Activated CD4-positive, alpha-beta T cell treated with anti-CD3 and anti-CD28 coated beads, Interleukin-2, Interleukin-6, amounts not matched to agents 100 ng/mL and 50 ng/mL, durations not matched to agents 16 hours and 8 hours (primary cell): ENCODE measurements at regions not wholly inside any gene's neighbourhood (a gene's known extent, or its start where the extent isn't known, plus 50 kb on each side); places are given as distances from the start of the nearest gene placed in this dataset.
"Not testable (repeated sequence)": the region's sequence is repeated elsewhere in the genome, so short reads cannot be mapped to it uniquely, and the experiment has no call there.

Source experiments
- DNase-seq: peaks from one replicate; pipeline ENCODE4 v3.0.0-alpha.2; 2020

DNA sequence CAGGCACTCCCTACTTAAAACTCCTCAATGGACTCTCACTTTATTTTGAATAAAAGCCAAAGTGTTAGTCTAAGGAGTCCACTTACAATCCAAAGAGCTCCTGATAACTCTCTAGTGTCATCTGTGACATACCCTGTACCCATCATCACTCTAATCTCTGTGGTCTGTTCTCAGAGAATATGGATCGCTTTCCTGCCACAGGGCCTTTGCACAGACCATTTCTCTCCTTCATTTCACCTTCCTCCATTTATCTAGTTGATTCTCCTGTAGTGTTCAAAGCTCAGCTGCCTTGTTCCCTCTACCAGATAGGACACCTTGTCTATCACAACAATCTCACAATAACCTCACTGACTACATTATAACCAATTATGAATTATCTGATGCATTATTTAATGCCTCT lies 185.4 kb upstream of the KBTBD8 start:
- DNase-seq, result no peak

DNA sequence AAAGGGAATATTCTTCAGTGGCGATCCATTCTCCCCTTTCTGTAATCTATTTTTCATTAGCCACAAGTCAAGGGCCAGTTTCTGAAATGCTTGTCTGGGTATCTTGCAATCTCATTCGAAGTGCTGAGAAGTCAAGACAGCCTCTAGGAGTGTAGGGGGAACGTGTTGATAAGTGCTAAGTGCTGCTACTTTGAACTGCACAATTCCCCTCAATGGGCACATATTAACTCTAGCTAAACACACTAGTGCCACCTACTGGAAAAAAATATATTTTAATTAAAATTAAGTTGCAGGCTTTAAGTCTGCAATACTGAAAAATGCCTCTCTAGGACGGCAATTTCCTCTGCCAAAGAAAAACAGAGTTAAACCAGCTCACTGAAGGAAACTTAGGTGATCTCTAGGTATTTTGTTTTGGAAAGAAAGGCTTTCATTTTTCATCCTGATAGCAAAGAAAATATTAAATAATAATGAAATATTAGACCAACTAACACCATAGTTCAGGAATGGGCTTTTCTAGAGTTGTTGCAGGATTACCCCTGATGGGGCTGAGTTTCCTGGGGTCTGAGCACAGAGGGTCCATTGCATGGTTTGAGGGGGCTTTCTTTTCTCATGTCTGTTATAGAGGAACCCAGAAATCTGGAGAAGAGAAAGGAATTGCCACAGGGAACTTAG lies 181.9 kb upstream of the KBTBD8 start:
- peak; percentile 60 for DNase-seq

DNA sequence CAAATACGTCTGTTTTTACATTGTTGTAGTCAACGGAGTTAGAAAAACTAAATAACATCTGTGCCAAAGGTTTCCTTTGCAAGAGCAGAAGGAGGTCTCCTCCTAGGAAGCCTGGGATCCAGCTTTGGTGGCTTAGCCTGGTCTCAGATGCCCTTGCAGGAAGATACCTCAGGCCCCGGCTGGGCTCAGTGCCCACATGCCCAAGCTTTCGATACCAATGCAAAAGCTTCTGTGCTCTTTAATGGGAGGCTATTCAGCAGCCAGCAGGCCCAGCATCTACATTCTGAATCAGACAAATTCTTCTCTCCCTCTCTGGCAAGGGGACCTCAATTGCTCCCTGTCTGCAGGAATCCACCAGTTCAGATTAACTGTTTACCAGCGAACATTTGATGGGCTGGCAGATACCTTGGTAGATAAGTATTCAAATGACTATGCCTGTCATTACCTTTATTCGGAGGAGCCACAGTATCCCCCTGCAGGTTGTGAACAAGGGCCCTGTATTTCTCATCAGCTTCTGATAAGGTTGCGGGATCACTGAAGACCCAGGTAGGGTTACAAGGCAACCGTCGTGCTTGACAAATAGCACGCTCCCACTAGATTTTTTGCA lies 180.1 kb upstream of the KBTBD8 start:
- DNase-seq, result no peak

DNA sequence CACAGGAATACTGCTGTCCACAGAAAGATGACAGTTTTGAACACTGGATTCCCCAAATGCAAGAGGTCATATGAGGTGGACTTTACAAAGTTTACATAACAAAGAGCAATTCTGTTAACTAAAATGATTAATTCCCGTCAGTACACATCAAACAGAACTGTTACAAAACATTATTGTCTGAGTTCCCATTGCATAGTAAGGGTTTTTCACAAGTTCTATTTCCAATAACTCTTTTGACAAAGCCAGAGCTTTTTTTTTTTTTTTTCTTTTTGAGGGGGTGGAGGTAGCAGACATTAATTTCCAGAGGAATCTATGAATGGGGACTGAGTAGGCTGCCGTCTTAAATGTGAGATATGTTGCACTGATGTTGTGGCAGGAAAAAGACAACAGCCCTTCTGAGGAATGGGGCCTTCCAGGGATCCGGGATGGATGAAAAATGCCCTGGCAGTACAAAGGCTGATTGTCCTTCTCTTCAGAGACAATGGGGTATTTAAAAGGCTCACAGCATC lies 178.1 kb upstream of the KBTBD8 start:
- no peak for DNase-seq

DNA sequence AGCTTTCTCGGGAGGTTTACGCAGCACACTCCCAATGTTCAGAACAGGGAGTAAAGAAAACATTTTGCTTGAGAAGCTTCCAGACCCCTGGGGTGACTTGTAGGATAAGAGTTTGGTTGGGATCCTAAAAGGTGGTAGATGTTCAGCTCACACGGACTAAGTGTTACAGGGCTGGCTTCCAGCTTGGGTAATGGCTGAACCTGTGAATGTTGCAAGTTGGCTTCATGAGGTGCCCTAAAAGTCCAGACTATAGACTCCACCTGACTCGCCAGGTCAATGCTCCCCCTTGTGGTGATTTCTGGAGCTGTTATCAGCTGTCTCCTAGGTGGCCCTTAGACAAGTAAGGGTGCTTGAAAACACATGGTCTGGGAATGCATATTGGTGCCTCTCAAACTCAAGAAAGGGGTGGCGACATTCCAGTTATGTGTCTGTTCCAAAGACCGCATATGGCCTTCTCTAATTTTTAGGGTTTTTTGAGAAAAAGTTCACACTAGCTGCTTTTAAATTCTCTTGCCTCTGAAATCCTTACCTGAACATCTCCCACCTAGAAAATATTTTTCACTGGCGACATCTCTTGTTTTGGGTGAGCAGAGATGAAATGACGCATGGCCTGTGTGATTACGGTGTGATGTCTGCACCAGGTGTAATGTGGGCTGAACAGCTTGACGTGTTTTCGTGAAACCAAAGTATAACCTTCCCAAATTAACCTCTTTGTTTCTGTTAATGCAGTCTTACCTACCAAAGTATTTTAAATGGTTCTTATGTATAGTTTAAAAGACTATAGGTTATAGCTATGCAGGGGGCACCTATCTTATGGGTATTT lies 175.7 kb upstream of the KBTBD8 start:
- DNase-seq, result peak; percentile 79

DNA sequence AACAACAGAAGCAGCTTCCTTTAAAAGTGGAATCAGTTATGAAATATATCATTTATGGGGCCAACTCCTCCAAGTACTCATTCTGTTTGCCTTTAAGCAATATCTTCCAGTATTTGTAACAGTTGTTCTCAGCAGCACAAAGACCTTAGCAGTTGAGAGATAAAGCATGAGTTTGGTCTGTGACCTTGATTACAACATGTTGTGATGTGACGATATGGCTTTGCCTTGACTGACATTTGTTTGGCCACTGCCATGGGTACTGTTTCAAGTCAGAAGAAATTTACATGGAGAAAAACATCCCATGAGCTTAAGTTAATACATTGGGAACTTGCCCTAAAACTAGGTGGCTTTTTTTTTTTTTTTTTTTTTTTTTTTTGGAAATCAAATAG lies 175.1 kb upstream of the KBTBD8 start:
- no peak for DNase-seq

DNA sequence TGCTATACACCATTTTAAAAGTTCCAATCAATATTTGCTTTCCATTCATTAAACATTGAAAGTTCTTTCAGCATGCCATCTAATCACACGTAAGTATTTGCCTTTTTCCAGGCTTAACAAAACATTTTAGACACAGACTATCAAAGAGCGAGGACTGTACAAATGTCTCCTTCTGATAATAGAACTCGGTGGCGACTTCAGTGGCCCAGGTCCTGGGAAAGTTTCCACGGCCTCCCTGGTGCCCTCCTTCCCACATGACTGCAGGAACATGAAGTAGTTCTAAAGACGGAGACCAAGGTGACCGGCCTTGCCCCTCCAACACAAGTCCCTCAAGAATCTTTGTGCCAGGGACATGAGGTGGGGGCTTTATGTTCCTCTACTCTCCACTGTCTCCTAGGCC lies 174.6 kb upstream of the KBTBD8 start:
- no peak for DNase-seq

DNA sequence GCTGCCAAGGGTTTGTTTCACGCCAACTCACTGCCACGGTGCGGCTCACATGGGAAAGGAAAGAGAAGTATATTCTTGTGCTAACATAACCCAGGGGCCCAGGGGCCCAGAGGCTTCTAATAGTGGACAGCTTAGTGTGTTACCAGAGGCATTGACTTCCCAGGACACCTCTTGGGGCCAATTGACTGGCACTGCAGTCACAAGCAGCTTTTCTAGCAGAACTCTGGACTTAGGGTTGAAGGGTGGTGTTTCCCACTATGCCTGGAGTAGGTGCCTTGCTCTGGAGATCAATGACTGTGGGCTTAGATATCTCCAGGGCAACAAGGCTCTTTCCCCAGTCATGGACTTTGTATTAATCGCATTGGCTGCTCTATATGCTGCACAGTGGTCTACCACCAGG lies 172.7 kb upstream of the KBTBD8 start:
- DNase-seq, result no peak

DNA sequence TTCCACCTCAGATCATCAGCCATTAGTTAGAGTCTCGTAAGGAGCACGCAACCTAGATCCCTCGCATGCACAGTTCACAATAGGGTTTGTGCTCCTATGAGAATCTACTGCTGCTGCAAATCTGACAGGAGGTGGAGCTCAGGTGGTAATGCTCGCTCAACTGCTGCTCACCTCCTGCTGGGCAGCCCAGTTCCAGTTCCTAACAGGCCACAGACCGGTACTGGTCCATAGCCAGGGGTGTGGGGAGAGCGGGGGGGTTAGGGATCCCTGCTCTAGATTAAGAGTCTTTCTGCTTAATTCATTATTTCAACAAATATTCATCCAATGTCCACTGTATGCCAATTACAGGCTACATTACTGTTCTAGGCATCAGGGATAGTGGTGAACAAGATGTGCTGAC lies 170.4 kb upstream of the KBTBD8 start:
- DNase-seq, result no peak

DNA sequence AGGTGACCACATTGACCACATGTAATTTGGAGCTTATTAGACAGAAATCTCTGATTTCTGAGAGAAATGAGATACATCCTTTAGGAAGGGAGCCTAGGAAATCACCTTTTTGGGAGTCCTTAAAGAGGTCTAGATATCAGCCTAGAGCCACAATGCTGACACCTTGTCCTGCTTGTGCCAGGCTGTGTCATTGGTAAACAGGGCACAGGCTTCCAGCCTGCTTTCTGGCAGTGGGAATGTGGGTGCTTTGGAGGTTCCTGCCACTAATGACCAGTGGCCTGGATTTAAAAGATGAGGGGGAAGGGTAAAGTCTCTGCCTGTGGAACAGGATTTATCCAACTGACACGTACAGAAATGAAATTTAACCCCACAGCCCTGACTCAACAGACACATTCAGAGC lies 169.8 kb upstream of the KBTBD8 start:
- no peak for DNase-seq

DNA sequence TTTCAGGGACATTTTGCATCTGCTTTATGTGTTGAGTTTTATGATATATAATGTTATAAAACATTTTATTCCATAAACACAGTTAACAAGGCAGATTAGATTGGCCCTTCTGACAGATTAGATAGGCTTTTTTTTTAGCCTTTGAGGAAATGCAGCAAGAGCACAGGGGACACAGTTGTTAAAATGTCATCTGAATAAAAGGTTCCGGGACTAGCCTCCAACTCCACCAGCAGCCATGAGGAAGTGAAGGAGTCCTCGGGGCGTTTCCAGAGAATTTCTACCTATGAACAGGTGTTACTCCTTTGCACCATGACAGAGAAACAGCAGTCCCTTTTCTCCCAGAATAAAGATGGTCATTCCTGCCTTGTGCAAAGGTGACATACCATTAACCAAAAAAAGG lies 167.8 kb upstream of the KBTBD8 start:
- no peak for DNase-seq

DNA sequence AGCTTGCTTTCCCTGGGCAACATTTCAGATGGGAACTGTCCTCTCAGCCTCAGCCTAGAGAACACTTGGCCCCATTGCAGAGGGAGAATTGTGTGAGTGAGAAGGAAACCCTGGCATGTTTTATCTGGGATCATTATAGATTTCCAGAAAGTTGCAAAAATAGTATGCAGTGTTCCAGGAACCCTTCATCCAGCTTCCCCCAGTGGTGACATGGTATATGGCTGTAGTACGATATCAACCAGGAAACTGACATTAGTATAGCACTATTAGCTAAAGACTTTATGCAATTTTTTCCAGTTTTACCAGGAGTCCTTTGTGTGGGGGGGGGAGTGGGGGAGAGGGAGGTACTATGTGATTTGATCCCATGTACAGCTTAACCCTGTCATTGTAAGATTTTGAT lies 166.2 kb upstream of the KBTBD8 start:
- DNase-seq, result no peak

DNA sequence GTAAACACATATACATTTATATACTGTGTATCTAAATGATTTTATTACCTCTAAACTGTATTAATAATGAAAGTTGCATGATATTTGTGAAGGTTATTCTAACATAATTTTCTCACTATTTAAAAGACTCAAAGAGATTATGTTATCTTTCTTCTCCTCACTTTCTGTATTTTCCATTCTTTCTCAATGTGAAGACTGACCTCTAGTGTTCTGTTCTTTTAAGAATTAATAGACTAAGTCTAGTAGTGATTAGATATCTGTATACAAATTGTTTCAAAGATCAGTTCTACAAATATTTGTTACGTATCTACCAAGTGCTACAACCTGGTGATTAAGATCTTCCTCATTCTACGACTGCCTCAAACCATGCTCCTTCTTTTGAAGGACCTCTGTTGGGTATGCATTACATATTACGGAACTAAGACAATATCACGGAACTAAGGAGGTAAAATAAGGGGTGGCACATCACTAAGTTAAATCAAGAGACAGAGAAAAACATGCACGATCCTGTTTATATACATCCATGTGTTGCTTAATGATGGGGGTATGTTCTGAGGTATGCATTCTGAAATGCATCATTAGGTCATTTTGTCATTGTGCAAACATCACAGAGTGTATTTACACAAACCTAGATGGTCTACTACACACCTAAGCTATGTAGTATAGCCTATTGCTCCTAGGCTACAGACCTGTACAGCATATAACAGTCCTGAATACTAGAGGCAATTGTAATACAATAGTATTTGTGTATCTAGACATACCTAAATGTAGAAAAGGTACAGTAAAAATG lies 161.5 kb upstream of the KBTBD8 start:
- DNase-seq, result no peak

DNA sequence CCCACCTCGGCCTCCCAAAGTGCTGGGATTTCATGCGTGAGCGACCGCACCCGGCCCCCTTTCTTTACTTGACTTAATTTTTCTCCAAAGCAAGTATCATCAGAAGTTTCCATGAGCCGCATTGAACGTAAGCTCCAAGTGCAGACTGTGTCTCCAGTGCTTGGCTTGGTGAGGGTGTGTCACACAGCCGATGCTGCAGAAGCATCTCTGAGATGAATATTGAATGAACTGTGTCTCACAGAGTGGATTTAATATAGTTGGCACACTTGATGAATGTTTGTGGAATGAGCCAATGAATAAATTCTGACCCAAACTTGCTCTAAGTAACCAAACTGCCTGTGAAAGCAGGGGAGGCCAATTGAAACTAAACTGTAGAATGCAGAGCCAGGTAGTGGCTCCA lies 159.4 kb upstream of the KBTBD8 start:
- no peak for DNase-seq

DNA sequence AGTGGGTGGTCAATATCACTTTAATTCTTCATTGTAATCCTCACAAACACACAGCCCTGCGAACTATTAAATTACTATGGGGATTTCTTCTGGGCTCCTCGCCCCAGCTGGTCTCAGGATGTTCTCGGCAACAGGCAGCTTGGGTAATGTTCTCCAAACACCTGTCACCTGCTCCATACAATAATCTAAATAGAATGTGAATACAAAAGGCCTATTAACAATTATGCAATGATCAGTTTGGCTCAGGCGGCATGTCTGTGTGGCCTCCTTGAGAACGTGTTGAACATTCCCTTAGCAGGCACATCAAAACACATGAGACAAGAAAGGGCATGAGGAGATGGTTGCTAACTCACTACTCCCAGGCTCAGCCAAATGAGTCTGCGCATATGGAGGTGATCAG lies 158.6 kb upstream of the KBTBD8 start:
- no peak for DNase-seq

DNA sequence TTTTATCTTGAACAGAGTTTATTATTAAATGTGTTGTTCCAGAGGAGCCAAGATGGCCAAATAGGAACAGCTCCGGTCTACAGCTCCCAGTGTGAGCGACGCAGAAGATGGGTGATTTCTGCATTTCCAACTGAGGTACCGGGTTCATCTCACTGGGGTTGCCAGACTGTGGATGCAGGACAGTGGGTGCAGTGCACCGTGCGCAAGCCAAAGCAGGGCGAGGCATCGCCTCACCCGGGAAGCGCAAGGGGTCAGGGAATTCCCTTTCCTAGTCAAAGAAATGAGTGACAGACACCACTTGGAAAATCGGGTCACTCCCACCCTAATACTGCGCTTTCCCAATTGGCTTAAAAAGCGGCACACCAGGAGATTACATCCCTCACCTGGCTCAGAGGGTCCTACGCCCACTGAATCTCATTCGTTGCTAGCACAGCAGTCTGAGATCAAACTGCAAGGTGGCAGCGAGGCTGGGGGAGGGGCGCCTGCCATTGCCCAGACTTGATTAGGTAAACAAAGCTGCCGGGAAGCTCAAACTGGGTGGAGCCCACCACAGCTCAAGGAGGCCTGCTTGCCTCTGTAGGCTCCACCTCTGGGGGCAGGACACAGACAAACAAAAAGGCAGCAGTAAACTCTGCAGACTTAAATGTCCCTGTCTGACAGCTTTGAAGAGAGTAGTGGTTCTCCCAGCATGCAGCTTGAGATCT lies 155.2 kb upstream of the KBTBD8 start:
- DNase-seq, result not testable (repeated sequence)

DNA sequence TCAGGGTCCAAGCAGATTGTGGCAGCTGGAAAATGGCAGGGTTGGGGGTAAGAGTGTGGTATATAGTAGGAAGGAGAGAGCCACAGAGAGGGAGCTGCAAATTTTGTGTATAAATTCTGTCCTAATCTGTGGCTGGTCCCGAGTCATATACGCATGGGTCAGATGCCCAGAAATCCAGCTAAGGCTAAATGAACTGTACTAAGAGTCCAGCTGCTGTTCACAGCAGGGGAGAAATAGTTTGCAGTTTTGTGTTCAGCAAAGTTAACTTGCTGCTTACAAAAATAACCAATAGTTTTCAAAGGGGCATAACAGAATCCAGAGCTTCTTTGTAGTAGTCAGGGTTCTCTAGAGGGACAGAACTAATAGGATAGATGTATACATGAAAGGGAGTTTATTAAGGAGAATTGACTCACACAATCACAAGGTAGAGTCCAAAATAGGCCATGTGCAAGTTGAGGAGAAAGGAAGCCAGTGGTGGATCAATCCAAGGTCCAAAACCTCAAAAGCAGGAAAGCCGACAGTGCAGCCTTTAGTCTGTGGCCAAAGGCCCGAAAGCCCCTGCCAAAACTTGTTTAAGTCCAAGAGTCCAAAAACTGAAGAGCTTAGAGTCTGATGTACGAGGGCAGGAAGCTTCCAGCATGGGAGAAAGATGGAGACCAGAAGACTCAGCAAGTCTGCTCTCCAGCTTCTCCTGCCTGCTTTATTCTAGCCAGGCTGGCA lies 146.1 kb upstream of the KBTBD8 start:
- no peak for DNase-seq

DNA sequence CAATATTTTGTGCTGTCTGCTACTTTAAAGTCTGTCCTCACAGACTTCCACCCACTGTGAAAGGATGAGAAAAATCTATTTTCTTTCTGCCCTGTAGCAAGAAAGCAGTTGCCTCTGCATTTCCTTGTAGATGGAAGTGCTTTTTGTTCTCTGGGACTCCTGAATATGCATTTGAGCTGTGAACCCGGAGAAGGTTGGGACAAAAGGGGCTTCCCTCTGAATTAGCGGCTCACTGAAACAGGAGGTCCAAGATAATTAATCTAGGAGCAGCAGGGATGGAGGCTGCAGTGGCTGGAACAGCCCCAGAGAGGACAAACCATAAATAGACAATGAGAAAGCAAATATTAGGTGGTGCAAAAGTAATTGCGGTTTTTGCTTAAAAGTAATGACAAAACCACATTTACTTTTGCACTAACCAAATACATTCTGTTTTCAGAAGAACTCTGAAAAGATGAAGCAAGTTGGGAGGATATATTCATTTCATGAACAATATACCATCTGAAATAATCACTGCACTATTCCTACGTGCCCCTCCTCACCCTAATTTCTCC lies 143.4 kb upstream of the KBTBD8 start:
- no peak for DNase-seq

DNA sequence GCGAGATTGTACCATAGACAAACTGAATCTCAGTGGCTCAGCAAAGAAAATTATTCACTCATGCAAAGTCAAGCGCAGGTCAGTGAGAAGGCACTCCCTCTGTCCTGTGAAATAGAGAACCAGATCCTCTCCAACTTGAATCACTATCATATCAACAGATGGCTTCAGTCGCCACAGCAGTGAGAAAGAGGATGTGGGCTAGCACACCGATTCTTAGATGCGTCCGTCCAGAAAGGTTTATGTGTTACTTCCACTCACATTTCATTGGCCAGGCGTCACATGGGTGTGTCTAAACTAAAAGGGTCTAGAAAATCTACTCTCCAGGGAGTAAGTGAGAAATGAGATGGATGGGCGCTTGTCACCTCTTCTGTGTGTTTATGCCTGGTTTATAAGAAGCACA lies 141.6 kb upstream of the KBTBD8 start:
- no peak for DNase-seq

DNA sequence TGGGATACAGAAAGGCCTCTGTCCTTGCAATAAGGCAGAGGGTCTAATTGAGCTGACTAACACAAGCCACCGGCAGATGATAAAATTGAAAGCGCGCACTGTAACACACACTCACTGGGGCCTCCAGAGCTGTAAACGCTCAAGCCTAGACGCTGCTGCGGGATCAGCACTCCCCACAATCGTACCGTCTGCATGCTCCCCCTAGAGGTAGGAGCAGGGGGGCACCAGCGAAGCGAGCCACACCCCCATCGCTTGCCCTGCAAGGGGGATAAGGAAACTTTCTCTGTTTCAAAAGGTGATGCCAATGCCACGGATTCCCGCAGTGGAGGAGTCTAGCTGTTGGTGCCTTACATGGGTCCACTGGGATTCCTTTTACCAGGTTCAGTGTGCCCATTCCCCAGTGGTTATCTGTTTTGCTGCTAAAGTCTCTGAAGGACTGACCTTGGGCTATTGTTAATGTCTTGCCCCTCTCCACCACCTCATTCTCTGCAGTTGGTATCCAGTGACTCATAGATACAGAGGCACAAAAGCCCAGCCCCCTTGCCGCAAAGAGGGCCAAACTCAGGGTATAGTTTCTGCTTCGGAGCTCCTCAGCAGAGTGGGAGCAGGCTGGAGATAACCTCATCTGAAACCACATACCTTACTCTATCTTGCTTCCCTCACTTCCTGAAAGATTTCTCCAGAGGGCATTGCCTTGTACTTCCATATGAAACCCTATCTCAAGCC lies 139.3 kb upstream of the KBTBD8 start:
- no peak for DNase-seq

DNA sequence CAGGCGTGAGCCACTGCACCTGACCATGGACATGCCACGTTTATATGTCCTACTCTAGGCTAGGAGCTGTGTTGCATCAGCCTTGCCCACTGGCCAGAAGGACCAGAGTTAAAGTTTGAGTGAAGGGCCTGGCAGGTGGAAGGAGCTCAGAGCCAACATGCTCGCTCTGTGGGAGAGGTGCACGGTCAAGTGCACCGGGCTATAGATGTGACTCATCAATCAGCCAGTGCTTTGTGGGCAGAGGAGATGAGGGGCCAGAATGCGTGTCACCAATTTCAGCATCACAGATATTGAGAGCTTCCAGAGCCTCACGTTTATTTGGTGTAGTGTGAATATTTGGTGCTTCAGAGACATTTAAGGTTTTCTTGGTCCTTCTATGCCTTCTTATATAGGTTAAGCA lies 137.3 kb upstream of the KBTBD8 start:
- DNase-seq, result no peak
